Gastroesophageal sphincter (tissue), 4 donors: ENCODE measurements at regions not wholly inside any gene's neighbourhood (a gene's known extent, or its start where the extent isn't known, plus 50 kb on each side); places are given as distances from the start of the nearest gene placed in this dataset.
"Not testable (repeated sequence)": the region's sequence is repeated elsewhere in the genome, so short reads cannot be mapped to it uniquely, and the experiment has no call there.

Source experiments
- ATAC-seq: fragments of 150-250 bp; one replicate; pipeline ENCODE4 v1.9.1; 2016; ENCODE audit warnings: mild to moderate bottlenecking, moderate library complexity
- H3K27ac ChIP-seq, 4 donors: fragments of 200-600 bp; sonication (generic) in 3 of 4; 1 replicate in 3 of 4; 2 replicates in 1 of 4; pipeline ENCODE4 v1.5.1; 2016 to 2019
- H3K27me3 ChIP-seq: fragments of 200-600 bp; sonication (generic); one replicate; pipeline ENCODE4 v1.5.1; 2019
- H3K36me3 ChIP-seq, 2 donors: fragments of 200-600 bp; sonication (generic); one replicate each; pipeline ENCODE4 v1.5.1; 2019; ENCODE audit warnings: control low read depth in 1 of 2
- H3K4me1 ChIP-seq, 3 donors: fragments of 200-600 bp; sonication (generic); 1 replicate in 2 of 3; 2 replicates in 1 of 3; pipeline ENCODE4 v1.5.1; 2016 to 2019; ENCODE audit warnings: control low read depth in 2 of 3
- H3K4me3 ChIP-seq, 2 donors: fragments of 200-600 bp; sonication (generic); one replicate each; pipeline ENCODE4 v1.5.1; 2019; ENCODE audit warnings: mild to moderate bottlenecking in 1 of 2, moderate library complexity in 1 of 2
- H3K9me3 ChIP-seq, 3 donors: fragments of 200-600 bp; sonication (generic); one replicate each; pipeline ENCODE4 v1.5.1; 2017 to 2019; ENCODE audit warnings: control low read depth in 2 of 3
- EP300 ChIP-seq: sonication (generic); formaldehyde crosslinking; IDR thresholded peaks from one replicate; pipeline ENCODE4 v1.6.1; 2017; ENCODE audit warnings: antibody characterized with exemption, mild to moderate bottlenecking
- POLR2A ChIP-seq, 2 donors: fragments of 450-650 bp; IDR thresholded peaks; one replicate each; pipeline ENCODE4 v1.6.1; 2017; ENCODE audit warnings: antibody characterized with exemption in 2 of 2, mild to moderate bottlenecking in 2 of 2, moderate library complexity in 1 of 2
- POLR2AphosphoS5 ChIP-seq: sonication (generic); formaldehyde crosslinking; IDR thresholded peaks from one replicate; pipeline ENCODE4 v1.6.1; 2017; ENCODE audit warnings: antibody characterized with exemption
- WGBS, 2 donors: methylation state at CpG; one replicate each; pipeline ENCODE4 v1.1.5; 2018; ENCODE audit warnings: low coverage in 1 of 2; 5-methylcytosine and 5-hydroxymethylcytosine counted together
- TF ChIP-seq, protein P1 (sequence below), 4 experiments: fragments of 200-600 bp in 2 of 4; fragments of 450-650 bp in 2 of 4; sonication (generic) in 1 of 4; IDR thresholded peaks; one replicate each; pipeline ENCODE4 v1.5.1; 2017 to 2019; ENCODE audit warnings: antibody characterized with exemption in 4 of 4, mild to moderate bottlenecking in 2 of 4, moderate library complexity in 2 of 4

DNA sequence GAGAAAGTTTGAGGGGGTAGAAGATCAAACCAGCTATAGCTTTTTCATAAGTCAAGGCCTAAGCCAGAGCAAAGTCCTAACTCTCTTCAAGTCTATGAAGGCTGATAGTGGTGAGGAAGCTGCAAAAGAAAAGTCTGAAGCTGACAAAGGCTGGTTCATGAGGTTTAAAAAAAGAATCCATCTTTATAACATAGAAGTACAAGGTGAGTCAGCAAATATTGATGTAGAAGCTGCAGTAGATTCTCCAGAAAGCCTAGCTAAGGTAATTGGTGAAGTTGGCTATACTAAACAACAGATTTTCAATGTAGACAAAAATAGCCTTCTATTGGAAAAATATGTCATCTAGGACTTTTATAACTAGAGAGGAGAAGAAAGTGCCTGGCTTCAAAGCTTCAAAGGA is 141.4 kb upstream of the ZNF521 start:
- TF ChIP-seq POLR2AphosphoS5, result no peak
- no peak for TF ChIP-seq POLR2A (IDR thresholded peaks at IDR 0.05)
- TF ChIP-seq, protein P1, sequence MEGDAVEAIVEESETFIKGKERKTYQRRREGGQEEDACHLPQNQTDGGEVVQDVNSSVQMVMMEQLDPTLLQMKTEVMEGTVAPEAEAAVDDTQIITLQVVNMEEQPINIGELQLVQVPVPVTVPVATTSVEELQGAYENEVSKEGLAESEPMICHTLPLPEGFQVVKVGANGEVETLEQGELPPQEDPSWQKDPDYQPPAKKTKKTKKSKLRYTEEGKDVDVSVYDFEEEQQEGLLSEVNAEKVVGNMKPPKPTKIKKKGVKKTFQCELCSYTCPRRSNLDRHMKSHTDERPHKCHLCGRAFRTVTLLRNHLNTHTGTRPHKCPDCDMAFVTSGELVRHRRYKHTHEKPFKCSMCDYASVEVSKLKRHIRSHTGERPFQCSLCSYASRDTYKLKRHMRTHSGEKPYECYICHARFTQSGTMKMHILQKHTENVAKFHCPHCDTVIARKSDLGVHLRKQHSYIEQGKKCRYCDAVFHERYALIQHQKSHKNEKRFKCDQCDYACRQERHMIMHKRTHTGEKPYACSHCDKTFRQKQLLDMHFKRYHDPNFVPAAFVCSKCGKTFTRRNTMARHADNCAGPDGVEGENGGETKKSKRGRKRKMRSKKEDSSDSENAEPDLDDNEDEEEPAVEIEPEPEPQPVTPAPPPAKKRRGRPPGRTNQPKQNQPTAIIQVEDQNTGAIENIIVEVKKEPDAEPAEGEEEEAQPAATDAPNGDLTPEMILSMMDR (IDR thresholded peaks at IDR 0.05), result no peak
- no peak overlapping the region for H3K4me3 ChIP-seq
- no peak for ATAC-seq
- H3K36me3 ChIP-seq, result no peaks in the 10 kb centered on the region
- H3K4me1 ChIP-seq, result no peaks in the 10 kb centered on the region
- peaks cover 0 to 15% (median 0%) of the 10 kb centered on the region in 3 donors for H3K9me3 ChIP-seq
- H3K27me3 ChIP-seq, result no peaks in the 10 kb centered on the region
- H3K27ac ChIP-seq, result no peak overlapping the region

- Histone ChIP-seq H3K27me3 (no peaks in the 10 kb centered on the region), H3K4me1 (no peaks in the 10 kb centered on the region), H3K9me3 (peaks cover 0 to 12% (median 0%) of the 10 kb centered on the region in 3 donors), H3K27ac (no peak overlapping the region), H3K36me3 (no peaks in the 10 kb centered on the region), H3K4me3 (no peak overlapping the region)
- ATAC-seq, result no peak
- 67 to 68% methylated on average over 2 to 3 of the region's 4 CpGs for WGBS, 2 donors
- TF ChIP-seq, protein P1 (IDR thresholded peaks at IDR 0.05), result no peak
- no peak for TF ChIP-seq EP300
- no peak for TF ChIP-seq POLR2AphosphoS5
- TF ChIP-seq POLR2A (IDR thresholded peaks at IDR 0.05), result no peak
These were observed 138.3 kb upstream of the ZNF521 start for GRCh38 chr18:25490316-25490715.

DNA sequence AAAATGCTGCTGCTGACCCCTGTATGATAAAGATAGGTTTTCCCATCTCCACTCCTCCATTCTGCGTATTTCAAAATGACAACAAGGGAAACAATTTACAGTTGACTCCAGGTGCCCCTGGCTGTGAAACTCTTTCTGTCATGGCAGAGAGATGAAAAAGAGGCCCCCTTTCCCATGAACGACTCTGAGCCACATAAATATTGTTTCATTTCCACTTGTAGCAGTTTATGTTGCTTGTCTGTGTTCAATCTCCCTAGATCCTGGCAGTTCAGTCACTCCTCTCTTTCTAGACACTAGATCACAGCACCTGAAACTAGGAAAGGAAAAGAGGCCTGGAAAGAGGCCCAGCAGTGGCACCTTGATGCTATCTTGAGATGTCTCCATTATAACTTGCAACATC is 121.0 kb upstream of the ZNF521 start:
- H3K9me3 ChIP-seq, result peaks cover 0 to 9% (median 0%) of the 10 kb centered on the region in 3 donors
- H3K27me3 ChIP-seq, result no peaks in the 10 kb centered on the region
- no peaks in the 10 kb centered on the region for H3K4me1 ChIP-seq
- WGBS, 2 donors, result 50 to 65% methylated on average over 2 of the region's 2 CpGs
- no peak for ATAC-seq
- H3K27ac ChIP-seq, result no peak overlapping the region
- no peak overlapping the region for H3K4me3 ChIP-seq
- TF ChIP-seq EP300 (no peak), POLR2AphosphoS5 (no peak), POLR2A (IDR thresholded peaks at IDR 0.05) (no peak)
- TF ChIP-seq, protein P1 (IDR thresholded peaks at IDR 0.05), result no peak
- no peaks in the 10 kb centered on the region for H3K36me3 ChIP-seq

- not testable (repeated sequence) for H3K9me3 ChIP-seq, H3K27me3 ChIP-seq, H3K4me3 ChIP-seq, H3K36me3 ChIP-seq, ATAC-seq, H3K27ac ChIP-seq
- WGBS, 2 donors, result 94 to 100% methylated on average over 3 of the region's 7 CpGs
- H3K4me1 ChIP-seq, result peaks cover 0 to 17% (median 0%) of the 10 kb centered on the region in 3 donors
These were observed 119.0 kb upstream of the ZNF521 start for GRCh38 chr18:25470756-25471524.

DNA sequence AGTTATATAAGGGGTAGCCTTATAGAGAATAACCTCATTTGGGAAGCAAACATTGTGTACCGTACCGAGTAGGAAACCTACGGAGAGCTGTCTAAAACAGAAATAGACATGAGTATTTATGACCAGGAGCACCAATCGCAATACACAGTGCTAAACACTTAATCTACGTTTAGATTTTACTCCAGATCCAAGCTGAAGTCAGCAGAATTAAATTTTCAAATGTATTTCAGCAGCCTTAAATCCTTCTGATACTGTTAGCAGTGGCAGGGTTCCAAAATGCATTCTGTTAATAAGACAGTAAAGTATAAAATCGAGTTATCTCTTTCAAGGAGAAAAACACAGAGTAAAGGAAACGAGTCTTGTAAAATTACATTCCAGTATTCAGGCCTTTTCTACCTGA is 118.1 kb upstream of the ZNF521 start:
- ATAC-seq, result no peak
- TF ChIP-seq POLR2AphosphoS5 (no peak), POLR2A (IDR thresholded peaks at IDR 0.05) (no peak), EP300 (no peak)
- TF ChIP-seq, protein P1 (IDR thresholded peaks at IDR 0.05), result no peak
- WGBS, 2 donors, result 39 to 53% methylated on average over 7 of the region's 7 CpGs

More for the DNA sequence above, 118.1 kb upstream of the ZNF521 start:
- Histone ChIP-seq H3K36me3 (no peaks in the 10 kb centered on the region), H3K27ac (no peak overlapping the region), H3K4me3 (no peak overlapping the region), H3K9me3 (no peaks in the 10 kb centered on the region), H3K27me3 (no peaks in the 10 kb centered on the region), H3K4me1 (peaks cover 0 to 17% (median 0%) of the 10 kb centered on the region in 3 donors)
